H9 (cell line): ENCODE measurements at regions not wholly inside any gene's neighbourhood (a gene's known extent, or its start where the extent isn't known, plus 50 kb on each side); places are given as distances from the start of the nearest gene placed in this dataset.

Experiments
- DNase-seq: peaks from one replicate; pipeline ENCODE4 v3.0.0-alpha.2; 2017
- H2AFZ ChIP-seq: one replicate; pipeline ENCODE4 v1.6.1; 2013; ENCODE audit warnings: mild to moderate bottlenecking, low read length, control low read depth, moderate library complexity
- H2AK5ac ChIP-seq: 2 replicates; pipeline ENCODE4 v1.6.1; 2013; ENCODE audit warnings: low read length, control low read depth, mixed read lengths; ENCODE audit not compliant: insufficient read length
- H2BK120ac ChIP-seq: one replicate; pipeline ENCODE4 v1.6.1; 2013; ENCODE audit warnings: low read depth, mild to moderate bottlenecking, low read length, control low read depth, inconsistent platforms; ENCODE audit not compliant: poor library complexity, severe bottlenecking
- H2BK12ac ChIP-seq: 2 replicates; pipeline ENCODE4 v1.6.1; 2013; ENCODE audit warnings: low read length, control low read depth, mixed read lengths, low read depth; ENCODE audit not compliant: insufficient read length
- H2BK15ac ChIP-seq: 2 replicates; pipeline ENCODE4 v1.6.1; 2013; ENCODE audit warnings: low read depth, low read length, control low read depth
- H2BK20ac ChIP-seq: one replicate; pipeline ENCODE4 v1.6.1; 2013; ENCODE audit warnings: low read depth, mild to moderate bottlenecking, low read length, control low read depth, inconsistent platforms; ENCODE audit not compliant: poor library complexity, severe bottlenecking
- H2BK5ac ChIP-seq: 2 replicates; pipeline ENCODE4 v1.6.1; 2013; ENCODE audit warnings: low read length, control low read depth, mixed read lengths; ENCODE audit not compliant: insufficient read length
- H3K14ac ChIP-seq: 2 replicates; pipeline ENCODE4 v1.6.1; 2013; ENCODE audit warnings: low read length, control low read depth; ENCODE audit not compliant: insufficient read depth
- H3K18ac ChIP-seq: 2 replicates; pipeline ENCODE4 v1.6.1; 2013; ENCODE audit warnings: low read depth, mild to moderate bottlenecking, mixed read lengths, low read length, control low read depth; ENCODE audit not compliant: insufficient read length
- H3K23ac ChIP-seq: 2 replicates; pipeline ENCODE4 v1.6.1; 2013; ENCODE audit warnings: low read length, control low read depth, mixed read lengths, low read depth; ENCODE audit not compliant: insufficient read length
- H3K23me2 ChIP-seq: 2 replicates; pipeline ENCODE4 v1.6.1; 2013; ENCODE audit warnings: low read depth, mild to moderate bottlenecking, mixed read lengths, low read length, control low read depth; ENCODE audit not compliant: insufficient read length, poor library complexity, severe bottlenecking
- H3K27ac ChIP-seq: 2 replicates; pipeline ENCODE4 v1.5.1; 2013; ENCODE audit warnings: low read length, control low read depth, mixed read lengths, low read depth; ENCODE audit not compliant: insufficient read length
- H3K27me3 ChIP-seq: 2 replicates; pipeline ENCODE4 v1.6.1; 2013; ENCODE audit warnings: low read length, control low read depth, inconsistent platforms; ENCODE audit not compliant: insufficient read depth
- H3K4ac ChIP-seq: 2 replicates; pipeline ENCODE4 v1.6.1; 2013; ENCODE audit warnings: low read depth, mild to moderate bottlenecking, control low read depth, inconsistent platforms, low read length, moderate library complexity
- H3K4me1 ChIP-seq: 2 replicates; pipeline ENCODE4 v1.6.1; 2013; ENCODE audit warnings: low read length, control low read depth, inconsistent platforms; ENCODE audit not compliant: insufficient read depth
- H3K4me2 ChIP-seq: 2 replicates; pipeline ENCODE4 v1.6.1; 2013; ENCODE audit warnings: low read length, control low read depth, mixed read lengths; ENCODE audit not compliant: insufficient read length, insufficient read depth
- H3K56ac ChIP-seq: 2 replicates; pipeline ENCODE4 v1.6.1; 2013; ENCODE audit warnings: low read depth, mild to moderate bottlenecking, mixed read lengths, low read length, control low read depth; ENCODE audit not compliant: insufficient read length
- H3K79me1 ChIP-seq: 2 replicates; pipeline ENCODE4 v1.6.1; 2013; ENCODE audit warnings: low read depth, mild to moderate bottlenecking, moderate library complexity, low read length, control low read depth, inconsistent platforms; ENCODE audit not compliant: insufficient read depth, poor library complexity, severe bottlenecking
- H3K79me2 ChIP-seq: 2 replicates; pipeline ENCODE4 v1.6.1; 2013; ENCODE audit warnings: low read length, control low read depth, inconsistent platforms; ENCODE audit not compliant: insufficient read depth
- H3K9ac ChIP-seq: 2 replicates; pipeline ENCODE4 v1.6.1; 2013; ENCODE audit warnings: low read length, control low read depth, mixed read lengths; ENCODE audit not compliant: insufficient read length; ENCODE audit errors: extremely low read depth
- H3K9me3 ChIP-seq: one replicate; pipeline ENCODE4 v1.6.1; 2013; ENCODE audit warnings: low read depth, low read length, inconsistent platforms; ENCODE audit not compliant: control insufficient read depth
- H3T11ph ChIP-seq: one replicate; pipeline ENCODE4 v1.6.1; 2013; ENCODE audit warnings: mild to moderate bottlenecking, low read length, control low read depth, inconsistent platforms
- H4K20me1 ChIP-seq: one replicate; pipeline ENCODE4 v1.6.1; 2013; ENCODE audit not compliant: control insufficient read depth, insufficient read length, insufficient read depth
- H4K5ac ChIP-seq: 2 replicates; pipeline ENCODE4 v1.6.1; 2013; ENCODE audit warnings: low read depth, mild to moderate bottlenecking, mixed read lengths, low read length, control low read depth; ENCODE audit not compliant: insufficient read length
- H4K8ac ChIP-seq: replicated peaks from 2 replicates; pipeline ENCODE4 v1.6.1; 2013; ENCODE audit warnings: low read length, control low read depth, mixed read lengths, low read depth; ENCODE audit not compliant: insufficient read length
- H4K91ac ChIP-seq: 2 replicates; pipeline ENCODE4 v1.6.1; 2013; ENCODE audit warnings: low read depth, mild to moderate bottlenecking, moderate library complexity, mixed read lengths, low read length, control low read depth; ENCODE audit not compliant: insufficient read length
- H3K27ac Mint-ChIP-seq, 3 experiments: 2 replicates in 2 of 3; 3 replicates in 1 of 3; pipeline ENCODE4 v1.8.0; 2020 to 2021; ENCODE audit warnings: mixed read lengths in 3 of 3, mild to moderate bottlenecking in 1 of 3, moderate library complexity in 1 of 3
- H3K27me3 Mint-ChIP-seq: 2 replicates; pipeline ENCODE4 v1.8.0; 2021; ENCODE audit warnings: low read depth, mild to moderate bottlenecking, moderate library complexity, mixed read lengths
- H3K36me3 Mint-ChIP-seq, 3 experiments: 2 replicates in 2 of 3; 3 replicates in 1 of 3; pipeline ENCODE4 v1.8.0; 2020 to 2021; ENCODE audit warnings: low read depth in 3 of 3, mixed read lengths in 3 of 3; ENCODE audit not compliant: insufficient read depth in 1 of 3
- H3K4me1 Mint-ChIP-seq, 2 experiments: 2 replicates each; pipeline ENCODE4 v1.8.0; 2020; ENCODE audit warnings: mixed read lengths in 2 of 2
- H3K4me3 Mint-ChIP-seq, 2 experiments: 2 replicates in 1 of 2; 3 replicates in 1 of 2; pipeline ENCODE4 v1.8.0; 2020 to 2021; ENCODE audit warnings: mild to moderate bottlenecking in 2 of 2, mixed read lengths in 2 of 2, moderate library complexity in 1 of 2
- H3K9me3 Mint-ChIP-seq, 2 experiments: 2 replicates in 1 of 2; 3 replicates in 1 of 2; pipeline ENCODE4 v1.8.0; 2020; ENCODE audit warnings: mild to moderate bottlenecking in 2 of 2, mixed read lengths in 2 of 2, moderate library complexity in 1 of 2
- CTCF ChIP-seq: fragments of 200-600 bp; sonication (generic); conservative IDR thresholded peaks from 3 replicates; pipeline ENCODE4 v1.8.0; 2021; ENCODE audit warnings: antibody characterized with exemption, mild to moderate bottlenecking
- WGBS: extraction: QIAGEN DNeasy Blood & Tissue Kit; methylation state at CpG from one replicate; pipeline ENCODE4 v1.1.7; 2013; ENCODE audit warnings: missing lambda C conversion rate, low lambda C conversion rate, mixed read lengths; ENCODE audit not compliant: insufficient read length; ENCODE audit errors: extremely low coverage; 5-methylcytosine and 5-hydroxymethylcytosine counted together

- Histone ChIP-seq H3K4me2 (no peak overlapping the region), H3K4me1 (peaks cover 3% of the 10 kb centered on the region; the same call in 1 of the 2 replicates), H3T11ph (no peak overlapping the region), H4K5ac (no peak overlapping the region), H3K14ac (no peak overlapping the region), H3K23ac (no peak overlapping the region), H3K18ac (no peak overlapping the region), H4K8ac (no peak overlapping the region), H2AK5ac (no peak overlapping the region), H4K91ac (no peak overlapping the region), H2BK12ac (no peak overlapping the region), H3K9ac (no peak overlapping the region), H2BK5ac (no peak overlapping the region), H3K27me3 (no peaks in the 10 kb centered on the region), H2AFZ (no peak overlapping the region), H3K79me2 (no peaks in the 10 kb centered on the region), H3K4ac (no peak overlapping the region), H3K23me2 (no peaks in the 10 kb centered on the region), H3K79me1 (no peaks in the 10 kb centered on the region), H3K9me3 (no peaks in the 10 kb centered on the region), H2BK120ac (no peak overlapping the region), H3K56ac (no peak overlapping the region), H4K20me1 (no peaks in the 10 kb centered on the region), H2BK20ac (no peak overlapping the region), H3K27ac (no peak overlapping the region), H2BK15ac (no peak overlapping the region)
- no peak overlapping the region for H3K4me3 Mint-ChIP-seq
- no CpG with 5 or more reads among the region's 1 CpG for WGBS
- DNase-seq: no peak
- peaks cover 21 to 45% (median 26%) of the 10 kb centered on the region in 3 experiments for H3K36me3 Mint-ChIP-seq
- peaks cover 31 to 36% of the 10 kb centered on the region in 2 experiments for H3K9me3 Mint-ChIP-seq
- no peaks in the 10 kb centered on the region for H3K27me3 Mint-ChIP-seq
- no peak overlapping the region for H3K27ac Mint-ChIP-seq
- TF ChIP-seq CTCF: no peak
- peaks cover 18 to 19% of the 10 kb centered on the region in 2 experiments for H3K4me1 Mint-ChIP-seq
Measured at GRCh38 chr4:127182687-127183086, 450.1 kb upstream of the INTU start.
